B cell (primary cell): ENCODE measurements at regions not wholly inside any gene's neighbourhood (a gene's known extent, or its start where the extent isn't known, plus 50 kb on each side); places are given as distances from the start of the nearest gene placed in this dataset.

Source experiments
- ATAC-seq: fragments of 200-7000 bp; cut with Tn5 transposase; one replicate; pipeline ENCODE4 v1.10.0; 2021; ENCODE audit warnings: low read depth, mild to moderate bottlenecking, moderate number of reproducible peaks, moderate library complexity
- CTCF ChIA-PET: fragments of 350-600 bp; sonication (Branson Sonifier 250); formaldehyde crosslinking; loops from one replicate; lab custom pipeline; 2021; ENCODE audit warnings: antibody characterized with exemption, inconsistent platforms; lab: Charles Lee
- POLR2A ChIA-PET: fragments of 350-600 bp; sonication (Branson Sonifier 250); formaldehyde crosslinking; loops from one replicate; lab custom pipeline; 2021; ENCODE audit warnings: antibody characterized with exemption; lab: Charles Lee
- DNase-seq: peaks from one replicate; pipeline ENCODE4 v3.0.0; 2013
- H2AFZ ChIP-seq: 2 replicates; pipeline ENCODE4 v1.6.1; 2012; ENCODE audit warnings: mild to moderate bottlenecking, low read depth, low read length; ENCODE audit not compliant: insufficient read depth, poor library complexity, severe bottlenecking
- H3K27ac ChIP-seq, 2 donors: 1 replicate in 1 of 2; 2 replicates in 1 of 2; pipeline ENCODE4 v1.5.1; 2012 to 2013; ENCODE audit warnings: low read length in 2 of 2, mild to moderate bottlenecking in 2 of 2, moderate library complexity in 1 of 2
- H3K27me3 ChIP-seq, 4 experiments: fragments of 200-600 bp in 1 of 4; sonication (generic) in 1 of 4; replicated peaks in 1 of 4; 1 replicate in 2 of 4; 2 replicates in 2 of 4; pipeline versions ENCODE4 v1.6.1 to v1.7.0; 2013 to 2016; ENCODE audit warnings: low read length in 3 of 4, mild to moderate bottlenecking in 2 of 4, mixed read lengths in 1 of 4, moderate library complexity in 1 of 4; ENCODE audit not compliant: insufficient read depth in 4 of 4, control insufficient read depth in 3 of 4; ENCODE audit errors: control extremely low read depth in 1 of 4
- H3K36me3 ChIP-seq, 2 experiments: replicated peaks in 1 of 2; 1 replicate in 1 of 2; 2 replicates in 1 of 2; pipeline versions ENCODE4 v1.6.1 to v1.7.1; 2013; ENCODE audit warnings: low read length in 1 of 2; ENCODE audit not compliant: insufficient read depth in 2 of 2, control insufficient read depth in 1 of 2; ENCODE audit errors: control extremely low read depth in 1 of 2, extremely low read depth in 1 of 2
- H3K4me1 ChIP-seq, 2 donors: fragments of 200-600 bp in 1 of 2; sonication (generic) in 1 of 2; 1 replicate in 1 of 2; 2 replicates in 1 of 2; pipeline versions ENCODE4 v1.5.1 to v1.6.1; 2013 to 2017; ENCODE audit warnings: low read length in 2 of 2; ENCODE audit not compliant: control insufficient read depth in 2 of 2, insufficient read depth in 2 of 2
- H3K4me2 ChIP-seq: replicated peaks from 2 replicates; pipeline ENCODE3; 2012; ENCODE audit warnings: mild to moderate bottlenecking, low read depth, low read length; ENCODE audit not compliant: poor library complexity, severe bottlenecking
- H3K4me3 ChIP-seq, 5 experiments: fragments of 200-600 bp in 1 of 5; sonication (generic) in 1 of 5; 1 replicate in 3 of 5; 2 replicates in 2 of 5; pipeline versions ENCODE4 v1.5.1 to v1.7.0; 2011 to 2016; ENCODE audit warnings: low read length in 4 of 5, mild to moderate bottlenecking in 4 of 5, low read depth in 2 of 5, control low read depth in 1 of 5, moderate library complexity in 1 of 5; ENCODE audit not compliant: insufficient read depth in 1 of 5; ENCODE audit errors: control extremely low read depth in 1 of 5, extremely low read depth in 1 of 5
- H3K79me2 ChIP-seq: fragments of 200-600 bp; sonication (generic); one replicate; pipeline ENCODE4 v1.6.0; 2016; ENCODE audit warnings: low read length; ENCODE audit not compliant: control insufficient read depth, insufficient read depth
- H3K9ac ChIP-seq: fragments of 200-600 bp; sonication (generic); 2 replicates; pipeline ENCODE4 v1.6.1; 2017; ENCODE audit warnings: mild to moderate bottlenecking, low read length, moderate library complexity
- H3K9me3 ChIP-seq, 3 donors: one replicate each; pipeline versions ENCODE4 v1.6.1 to v1.7.1; 2013; ENCODE audit warnings: low read length in 2 of 3; ENCODE audit not compliant: control insufficient read depth in 2 of 3, insufficient read depth in 1 of 3; ENCODE audit errors: control extremely low read depth in 1 of 3
- H4K20me1 ChIP-seq: 2 replicates; pipeline ENCODE4 v1.6.0; 2012; ENCODE audit warnings: mild to moderate bottlenecking, low read length; ENCODE audit not compliant: insufficient read depth, control insufficient read depth, poor library complexity, severe bottlenecking
- H3K27ac Mint-ChIP-seq: one replicate; pipeline ENCODE4 v1.8.0; 2021; ENCODE audit warnings: mixed read lengths
- H3K27me3 Mint-ChIP-seq: one replicate; pipeline ENCODE4 v1.8.0; 2021; ENCODE audit warnings: mixed read lengths
- H3K4me1 Mint-ChIP-seq: one replicate; pipeline ENCODE4 v1.8.0; 2021; ENCODE audit warnings: mixed read lengths
- H3K4me3 Mint-ChIP-seq: one replicate; pipeline ENCODE4 v1.8.0; 2021; ENCODE audit warnings: mixed read lengths
- H3K9me3 Mint-ChIP-seq: one replicate; pipeline ENCODE4 v1.8.0; 2022; ENCODE audit warnings: mixed read lengths; ENCODE audit not compliant: insufficient read depth
- EZH2 ChIP-seq: IDR thresholded peaks from 2 replicates; pipeline ENCODE4 v1.6.1; 2012; ENCODE audit warnings: borderline replicate concordance, low read depth, mild to moderate bottlenecking, moderate library complexity, low read length; ENCODE audit not compliant: insufficient read depth, poor library complexity, severe bottlenecking
- WGBS: methylation state at CpG from one replicate; pipeline ENCODE4 v1.1.5; 2013; ENCODE audit warnings: missing lambda C conversion rate; ENCODE audit not compliant: insufficient coverage; 5-methylcytosine and 5-hydroxymethylcytosine counted together
- intact Hi-C: fragments of 100-400 bp; cut with micrococcal nuclease; formaldehyde crosslinking; loops from one replicate; pipeline ENCODE4 v1.10.0; 2022
- TF ChIP-seq, protein P1 (sequence below): fragments of 200-600 bp; IDR thresholded peaks from one replicate; pipeline ENCODE4 v1.8.0; 2022; ENCODE audit warnings: antibody characterized with exemption, mild to moderate bottlenecking

DNA sequence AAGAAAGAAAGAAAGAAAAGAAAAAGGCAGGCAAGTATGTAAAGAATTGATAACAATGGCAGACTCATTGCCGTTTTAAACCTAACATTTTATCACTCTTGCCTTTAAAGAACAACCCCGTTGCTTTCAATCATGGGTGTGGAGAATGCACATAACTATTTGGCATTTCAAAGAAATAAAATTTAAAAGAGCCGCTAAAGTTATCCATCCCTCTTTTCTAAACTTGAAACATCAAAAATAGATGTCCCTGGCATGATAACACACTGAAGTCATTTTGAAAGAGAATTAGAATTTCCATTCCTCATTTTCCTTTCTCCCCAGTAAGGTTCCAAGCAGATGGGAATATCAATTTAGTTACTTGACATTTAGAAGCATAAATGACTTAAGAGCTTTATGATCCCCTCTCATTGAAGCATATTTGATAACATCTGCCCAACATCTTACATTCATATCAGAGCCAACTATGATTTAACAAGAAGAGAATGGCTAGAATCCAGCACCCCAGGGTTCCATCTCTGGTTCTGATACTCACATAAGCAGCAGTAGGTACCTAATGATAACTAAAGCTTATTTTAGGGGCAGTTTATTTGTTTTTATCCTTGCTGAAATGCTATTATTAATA is 529.6 kb upstream of the LRRC4C start:
- Histone ChIP-seq H3K4me2 (no peak overlapping the region), H3K36me3 (no peaks in the 10 kb centered on the region), H3K4me1 (no peaks in the 10 kb centered on the region), H3K9ac (no peak overlapping the region), H3K9me3 (no peaks in the 10 kb centered on the region), H2AFZ (no peak overlapping the region), H3K79me2 (no peaks in the 10 kb centered on the region), H4K20me1 (no peaks in the 10 kb centered on the region), H3K27ac (no peak overlapping the region), H3K27me3 (no peaks in the 10 kb centered on the region), H3K4me3 (no peak overlapping the region)
- POLR2A ChIA-PET: no interaction called here
- ATAC-seq (no peak), DNase-seq (no peak)
- CTCF ChIA-PET: interaction anchor here (0.6 kb wide), 1 partner anchor 323 kb away, joined by 3 read pairs; no protein-coding TSS in a partner anchor
- no CpG with 5 or more reads among the region's 3 CpGs for WGBS
- intact Hi-C loops: no loop called here
- TF ChIP-seq, protein P1, sequence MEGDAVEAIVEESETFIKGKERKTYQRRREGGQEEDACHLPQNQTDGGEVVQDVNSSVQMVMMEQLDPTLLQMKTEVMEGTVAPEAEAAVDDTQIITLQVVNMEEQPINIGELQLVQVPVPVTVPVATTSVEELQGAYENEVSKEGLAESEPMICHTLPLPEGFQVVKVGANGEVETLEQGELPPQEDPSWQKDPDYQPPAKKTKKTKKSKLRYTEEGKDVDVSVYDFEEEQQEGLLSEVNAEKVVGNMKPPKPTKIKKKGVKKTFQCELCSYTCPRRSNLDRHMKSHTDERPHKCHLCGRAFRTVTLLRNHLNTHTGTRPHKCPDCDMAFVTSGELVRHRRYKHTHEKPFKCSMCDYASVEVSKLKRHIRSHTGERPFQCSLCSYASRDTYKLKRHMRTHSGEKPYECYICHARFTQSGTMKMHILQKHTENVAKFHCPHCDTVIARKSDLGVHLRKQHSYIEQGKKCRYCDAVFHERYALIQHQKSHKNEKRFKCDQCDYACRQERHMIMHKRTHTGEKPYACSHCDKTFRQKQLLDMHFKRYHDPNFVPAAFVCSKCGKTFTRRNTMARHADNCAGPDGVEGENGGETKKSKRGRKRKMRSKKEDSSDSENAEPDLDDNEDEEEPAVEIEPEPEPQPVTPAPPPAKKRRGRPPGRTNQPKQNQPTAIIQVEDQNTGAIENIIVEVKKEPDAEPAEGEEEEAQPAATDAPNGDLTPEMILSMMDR: no peak
- Mint-ChIP-seq H3K27me3 (no peaks in the 10 kb centered on the region), H3K27ac (no peak overlapping the region), H3K9me3 (no peaks in the 10 kb centered on the region), H3K4me3 (no peak overlapping the region), H3K4me1 (no peaks in the 10 kb centered on the region)

DNA sequence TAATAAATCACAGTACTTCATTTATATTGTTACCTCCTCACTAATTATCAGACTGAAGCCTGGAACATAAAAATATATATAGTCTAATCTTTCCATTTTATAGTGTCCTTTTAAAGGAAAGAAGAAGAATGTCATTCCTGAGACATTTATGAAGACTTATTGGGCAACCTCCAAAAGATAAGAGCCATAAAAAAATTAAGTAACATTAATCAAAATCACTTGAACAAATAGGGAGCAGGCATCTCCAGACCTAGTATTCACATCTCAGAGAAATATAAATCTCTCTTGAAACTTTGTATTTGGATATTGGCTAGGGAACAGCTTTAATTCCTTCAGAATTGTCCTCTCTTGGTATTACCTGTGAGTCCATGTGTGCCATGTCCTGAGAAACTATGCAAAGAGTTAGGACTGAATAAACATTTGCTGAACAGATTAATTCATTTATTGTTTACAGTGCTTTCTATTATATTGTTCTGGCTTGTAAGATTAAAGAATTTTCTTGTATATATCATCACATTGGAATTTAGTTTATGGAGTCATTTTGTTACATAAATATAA is 530.5 kb upstream of the LRRC4C start:
- TF ChIP-seq, protein P1: no peak
- TF ChIP-seq EZH2: no peak
- H3K27ac Mint-ChIP-seq: no peak overlapping the region
- Histone ChIP-seq H3K4me2 (no peak overlapping the region), H4K20me1 (no peaks in the 10 kb centered on the region), H3K27me3 (no peaks in the 10 kb centered on the region), H3K36me3 (no peaks in the 10 kb centered on the region), H3K27ac (no peak overlapping the region), H3K79me2 (no peaks in the 10 kb centered on the region), H3K4me3 (no peak overlapping the region), H3K9ac (no peak overlapping the region), H2AFZ (no peak overlapping the region), H3K4me1 (no peaks in the 10 kb centered on the region), H3K9me3 (no peaks in the 10 kb centered on the region)
- H3K27me3 Mint-ChIP-seq: no peaks in the 10 kb centered on the region
- intact Hi-C loops: no loop called here
- POLR2A ChIA-PET: no interaction called here
- H3K9me3 Mint-ChIP-seq: peaks cover 3% of the 10 kb centered on the region
- no peak for DNase-seq
- CTCF ChIA-PET: interaction anchor here (0.6 kb wide), 1 partner anchor 324 kb away, joined by 3 read pairs; no protein-coding TSS in a partner anchor
- ATAC-seq: no peak
- H3K4me3 Mint-ChIP-seq: no peak overlapping the region
- H3K4me1 Mint-ChIP-seq: no peaks in the 10 kb centered on the region
